Body of pancreas (tissue), 4 donors: ENCODE measurements at regions not wholly inside any gene's neighbourhood (a gene's known extent, or its start where the extent isn't known, plus 50 kb on each side); places are given as distances from the start of the nearest gene placed in this dataset.

Experiments used
- ATAC-seq: fragments of 150-250 bp; one replicate; pipeline ENCODE4 v1.9.1; 2016
- DNase-seq, 4 donors: peaks; one replicate each; pipeline ENCODE4 v3.0.0-alpha.2; 2019
- H3K27ac ChIP-seq, 4 donors: fragments of 200-600 bp; sonication (generic); 1 replicate in 3 of 4; 2 replicates in 1 of 4; pipeline versions ENCODE4 v1.5.1 to v1.6.1; 2016 to 2019; ENCODE audit warnings: mild to moderate bottlenecking in 1 of 4, mixed read lengths in 1 of 4, moderate library complexity in 1 of 4
- H3K27me3 ChIP-seq, 2 donors: fragments of 200-600 bp; sonication (generic); one replicate each; pipeline ENCODE4 v1.6.0; 2016; ENCODE audit warnings: mild to moderate bottlenecking in 1 of 2
- H3K36me3 ChIP-seq, 2 donors: fragments of 200-600 bp; sonication (generic); replicated peaks in 1 of 2; 2 replicates each; pipeline ENCODE4 v1.5.1; 2016; ENCODE audit warnings: low read depth in 2 of 2; ENCODE audit not compliant: insufficient read depth in 1 of 2
- H3K4me1 ChIP-seq: fragments of 200-600 bp; sonication (generic); one replicate; pipeline ENCODE4 v1.6.0; 2016
- H3K4me3 ChIP-seq, 2 donors: fragments of 200-600 bp; sonication (generic); 1 replicate in 1 of 2; 2 replicates in 1 of 2; pipeline ENCODE4 v1.5.1; 2016 to 2019
- H3K9me3 ChIP-seq, 3 donors: fragments of 200-600 bp; sonication (generic); 1 replicate in 2 of 3; 2 replicates in 1 of 3; pipeline ENCODE4 v1.5.1; 2016
- POLR2A ChIP-seq, 3 donors: fragments of 450-650 bp; IDR thresholded peaks; one replicate each; pipeline ENCODE4 v1.6.1; 2016; ENCODE audit warnings: antibody characterized with exemption in 3 of 3, mild to moderate bottlenecking in 2 of 3
- WGBS, 2 donors: methylation state at CpG; one replicate each; pipeline ENCODE4 v1.1.5; 2017; 5-methylcytosine and 5-hydroxymethylcytosine counted together
- intact Hi-C: fragments of 100-400 bp; cut with DNase I; formaldehyde crosslinking; loops from one replicate; pipeline ENCODE4 v1.15.1; 2023
- TF ChIP-seq, protein P1 (sequence below), 7 experiments: fragments of 450-650 bp in 4 of 7; fragments of 200-600 bp in 3 of 7; sonication (generic) in 3 of 7; IDR thresholded peaks; one replicate each; pipeline ENCODE4 v1.5.1; 2016 to 2019; ENCODE audit warnings: antibody characterized with exemption in 7 of 7

DNA sequence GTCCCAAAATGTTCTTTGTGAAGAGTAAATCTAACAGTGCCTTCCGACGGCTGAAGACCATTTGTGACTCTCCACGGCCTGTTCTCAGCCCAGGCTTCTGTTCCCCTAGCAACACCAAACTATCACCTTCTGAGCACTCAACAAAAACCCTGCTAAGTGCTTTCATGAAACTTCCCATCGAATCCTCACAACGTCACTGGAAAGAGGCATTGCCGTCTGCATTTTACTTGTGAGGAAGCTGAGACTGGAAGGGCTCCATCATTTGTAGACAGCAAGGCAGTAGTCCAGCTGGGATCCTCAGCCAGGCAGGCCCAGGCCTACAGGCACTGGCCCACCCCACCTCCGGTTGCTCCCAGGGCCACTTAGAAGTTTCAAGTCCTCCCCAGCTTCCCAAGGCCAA, 97.8 kb upstream of the POU3F3 start:
- Histone ChIP-seq H3K4me3 (no peak overlapping the region), H3K4me1 (no peaks in the 10 kb centered on the region), H3K36me3 (no peaks in the 10 kb centered on the region), H3K27me3 (no peaks in the 10 kb centered on the region), H3K9me3 (no peaks in the 10 kb centered on the region), H3K27ac (no peak overlapping the region)
- DNase-seq (no peak), ATAC-seq (no peak)
- no peak for TF ChIP-seq POLR2A (IDR thresholded peaks at IDR 0.05)
- TF ChIP-seq, protein P1, sequence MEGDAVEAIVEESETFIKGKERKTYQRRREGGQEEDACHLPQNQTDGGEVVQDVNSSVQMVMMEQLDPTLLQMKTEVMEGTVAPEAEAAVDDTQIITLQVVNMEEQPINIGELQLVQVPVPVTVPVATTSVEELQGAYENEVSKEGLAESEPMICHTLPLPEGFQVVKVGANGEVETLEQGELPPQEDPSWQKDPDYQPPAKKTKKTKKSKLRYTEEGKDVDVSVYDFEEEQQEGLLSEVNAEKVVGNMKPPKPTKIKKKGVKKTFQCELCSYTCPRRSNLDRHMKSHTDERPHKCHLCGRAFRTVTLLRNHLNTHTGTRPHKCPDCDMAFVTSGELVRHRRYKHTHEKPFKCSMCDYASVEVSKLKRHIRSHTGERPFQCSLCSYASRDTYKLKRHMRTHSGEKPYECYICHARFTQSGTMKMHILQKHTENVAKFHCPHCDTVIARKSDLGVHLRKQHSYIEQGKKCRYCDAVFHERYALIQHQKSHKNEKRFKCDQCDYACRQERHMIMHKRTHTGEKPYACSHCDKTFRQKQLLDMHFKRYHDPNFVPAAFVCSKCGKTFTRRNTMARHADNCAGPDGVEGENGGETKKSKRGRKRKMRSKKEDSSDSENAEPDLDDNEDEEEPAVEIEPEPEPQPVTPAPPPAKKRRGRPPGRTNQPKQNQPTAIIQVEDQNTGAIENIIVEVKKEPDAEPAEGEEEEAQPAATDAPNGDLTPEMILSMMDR (IDR thresholded peaks at IDR 0.05): no peak
- intact Hi-C loops: no loop called here
- 70 to 81% methylated on average over 7 of the region's 7 CpGs for WGBS, 2 donors

DNA sequence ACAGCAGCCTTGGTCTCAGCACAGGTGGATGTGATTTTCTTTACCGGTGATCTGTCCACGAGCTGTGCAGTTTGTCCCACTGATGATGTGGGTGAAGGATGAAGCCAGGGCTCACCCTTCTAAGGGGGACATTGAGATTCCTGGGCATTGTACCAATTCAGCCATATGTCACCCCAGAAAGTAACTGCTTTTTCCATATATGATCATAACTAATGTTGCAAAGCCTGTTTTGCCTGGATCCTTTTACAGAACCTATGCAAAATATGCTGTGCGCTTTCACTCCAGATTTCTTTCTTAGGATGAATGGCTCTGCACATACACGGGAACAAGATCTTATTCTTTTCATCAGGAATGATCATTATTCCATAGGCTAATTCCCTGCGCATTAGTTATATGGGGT, 96.9 kb upstream of the POU3F3 start:
- TF ChIP-seq, protein P1 (IDR thresholded peaks at IDR 0.05): no peak
- no peak for TF ChIP-seq POLR2A (IDR thresholded peaks at IDR 0.05)
- 66 to 75% methylated on average over 4 to 5 of the region's 5 CpGs for WGBS, 2 donors
- Histone ChIP-seq H3K27ac (no peak overlapping the region), H3K36me3 (no peaks in the 10 kb centered on the region), H3K9me3 (no peaks in the 10 kb centered on the region), H3K4me3 (no peak overlapping the region), H3K27me3 (no peaks in the 10 kb centered on the region), H3K4me1 (no peaks in the 10 kb centered on the region)
- intact Hi-C loops: no loop called here
- no peak for ATAC-seq
- DNase-seq: no peak

DNA sequence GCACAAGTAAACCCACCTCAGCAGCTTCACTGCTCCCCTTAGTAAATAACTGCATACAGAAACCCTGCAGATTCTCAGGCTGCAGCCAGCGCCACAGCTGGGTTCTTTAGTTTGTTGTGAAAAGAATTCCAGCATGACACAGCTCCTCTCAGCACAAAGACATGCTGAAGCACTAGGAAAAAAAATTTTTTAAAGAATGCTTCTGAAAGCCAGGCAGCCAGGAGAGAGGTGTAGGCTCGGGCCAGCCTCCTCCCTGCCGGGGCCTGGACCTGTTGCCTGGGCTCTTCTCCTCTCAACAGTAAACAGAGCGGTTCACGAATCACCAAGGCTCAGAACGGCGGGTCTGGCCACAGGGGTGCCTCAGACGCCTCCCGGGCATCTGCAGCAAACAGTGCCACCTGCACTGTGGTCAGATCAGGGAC, 95.7 kb upstream of the POU3F3 start:
- no peak for DNase-seq
- no peak for ATAC-seq
- TF ChIP-seq, protein P1 (IDR thresholded peaks at IDR 0.05): no peak
- no peak for TF ChIP-seq POLR2A (IDR thresholded peaks at IDR 0.05)
- 15 to 16% methylated on average over 9 of the region's 9 CpGs for WGBS, 2 donors
- no peaks in the 10 kb centered on the region for H3K36me3 ChIP-seq
- H3K4me3 ChIP-seq: no peak overlapping the region
- no peaks in the 10 kb centered on the region for H3K9me3 ChIP-seq
- intact Hi-C loops: no loop called here
- H3K27me3 ChIP-seq: no peaks in the 10 kb centered on the region
- no peak overlapping the region for H3K27ac ChIP-seq
- H3K4me1 ChIP-seq: no peaks in the 10 kb centered on the region

DNA sequence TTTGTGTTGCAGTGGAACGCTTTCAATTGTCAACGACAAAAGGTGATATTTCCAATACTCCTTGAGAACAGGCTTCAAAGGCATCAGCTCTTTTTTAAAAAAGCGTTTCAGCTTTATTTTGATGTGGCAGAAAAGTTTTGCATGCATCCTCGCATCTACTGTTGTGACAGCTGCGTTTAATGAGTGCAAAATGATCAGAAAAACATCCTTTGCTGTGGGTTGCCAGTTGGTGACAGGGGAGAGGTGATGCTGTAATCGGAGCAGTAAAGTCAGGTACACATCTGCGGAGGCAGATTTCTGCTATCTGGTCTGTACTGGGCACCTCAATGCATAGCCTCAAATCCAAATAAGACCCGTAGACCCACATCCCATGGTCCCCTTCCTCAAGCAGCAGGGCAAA, 91.9 kb upstream of the POU3F3 start:
- no peak overlapping the region for H3K27ac ChIP-seq
- TF ChIP-seq, protein P1 (IDR thresholded peaks at IDR 0.05): no peak
- no peak overlapping the region for H3K4me3 ChIP-seq
- no peaks in the 10 kb centered on the region for H3K9me3 ChIP-seq
- intact Hi-C loops: no loop called here
- no peaks in the 10 kb centered on the region for H3K36me3 ChIP-seq
- 69 to 75% methylated on average over 8 of the region's 8 CpGs for WGBS, 2 donors
- ATAC-seq (no peak), DNase-seq (no peak)
- no peaks in the 10 kb centered on the region for H3K4me1 ChIP-seq
- no peaks in the 10 kb centered on the region for H3K27me3 ChIP-seq

DNA sequence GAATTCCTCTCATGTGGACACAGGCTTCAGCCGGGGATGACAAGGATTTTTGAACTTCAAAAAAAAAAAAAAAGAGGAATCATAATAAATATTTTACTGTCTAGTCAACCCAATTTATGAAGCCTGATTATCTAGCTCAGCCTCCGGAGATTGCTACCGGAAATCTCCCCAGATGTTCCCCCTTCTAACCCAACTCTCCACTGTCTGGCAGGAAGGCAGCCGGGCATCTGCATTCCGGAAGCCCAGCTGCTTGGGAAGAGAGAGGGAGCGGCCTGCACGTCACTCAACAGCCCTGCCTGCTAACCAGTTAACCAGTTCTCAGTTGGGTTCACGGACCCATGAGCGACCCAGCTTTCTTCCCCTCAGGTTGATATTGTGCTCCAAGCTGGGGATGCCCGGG, 87.2 kb upstream of the POU3F3 start:
- no peak overlapping the region for H3K4me3 ChIP-seq
- DNase-seq: no peak
- H3K27me3 ChIP-seq: no peaks in the 10 kb centered on the region
- WGBS, 2 donors: 54 to 60% methylated on average over 10 of the region's 10 CpGs
- no peaks in the 10 kb centered on the region for H3K36me3 ChIP-seq
- no peak for TF ChIP-seq POLR2A (IDR thresholded peaks at IDR 0.05)
- TF ChIP-seq, protein P1 (IDR thresholded peaks at IDR 0.05): no peak
- no peaks in the 10 kb centered on the region for H3K9me3 ChIP-seq
- no peak overlapping the region for H3K27ac ChIP-seq
- intact Hi-C loops: no loop called here
- no peaks in the 10 kb centered on the region for H3K4me1 ChIP-seq
- ATAC-seq: no peak
